ENCODE measurements at regions not wholly inside any gene's neighbourhood (a gene's known extent, or its start where the extent isn't known, plus 50 kb on each side); places are given as distances from the start of the nearest gene placed in this dataset.

- no peak for DNase-seq
Observed at GRCh38 chr4:32962100-32962499, 2241.9 kb downstream of the PCDH7 start.

- no peak for DNase-seq
Observed at GRCh38 chr4:32985256-32985655, 2265.1 kb downstream of the PCDH7 start.

GRCh38 chr4:32986236-32986635 is 2266.1 kb downstream of the PCDH7 start:
- DNase-seq = no peak

- DNase-seq = no peak
Observed at GRCh38 chr4:32987111-32987510, 2266.9 kb downstream of the PCDH7 start.

- DNase-seq = no peak
Observed at GRCh38 chr4:32988165-32988811, 2268.1 kb downstream of the PCDH7 start.

GRCh38 chr4:32991663-32992062 is 2271.5 kb downstream of the PCDH7 start:
- no peak for DNase-seq

- DNase-seq = no peak
Observed at GRCh38 chr4:32994981-32995881, 2275.1 kb downstream of the PCDH7 start.

GRCh38 chr4:33013282-33013681 is 2293.1 kb downstream of the PCDH7 start:
- DNase-seq = no peak

GRCh38 chr4:33025236-33025635 is 2305.1 kb downstream of the PCDH7 start:
- DNase-seq = no peak

- no peak for DNase-seq
Observed at GRCh38 chr4:33029976-33030375, 2309.8 kb downstream of the PCDH7 start.

- DNase-seq = no peak
Observed at GRCh38 chr4:33031328-33031727, 2311.2 kb downstream of the PCDH7 start.

- peak; percentile 67 for DNase-seq
Observed at GRCh38 chr4:33037464-33037863, 2317.3 kb downstream of the PCDH7 start.

GRCh38 chr4:33045334-33045733 is 2325.2 kb downstream of the PCDH7 start:
- no peak for DNase-seq

GRCh38 chr4:33052241-33052640 is 2332.1 kb downstream of the PCDH7 start:
- no peak for DNase-seq

- no peak for DNase-seq
Observed at GRCh38 chr4:33054161-33054560, 2334.0 kb downstream of the PCDH7 start.

GRCh38 chr4:33054656-33055196 is 2334.6 kb downstream of the PCDH7 start:
- no peak for DNase-seq

- DNase-seq = no peak
Observed at GRCh38 chr4:33057736-33058135, 2337.6 kb downstream of the PCDH7 start.

- DNase-seq = no peak
Observed at GRCh38 chr4:33058998-33059397, 2338.8 kb downstream of the PCDH7 start.

GRCh38 chr4:33060674-33061542 is 2340.7 kb downstream of the PCDH7 start:
- DNase-seq = peak; percentile 39

- DNase-seq = no peak
Observed at GRCh38 chr4:33061727-33062126, 2341.6 kb downstream of the PCDH7 start.

- DNase-seq = no peak
Observed at GRCh38 chr4:33062155-33062806, 2342.1 kb downstream of the PCDH7 start.

- no peak for DNase-seq
Observed at GRCh38 chr4:33063241-33063640, 2343.1 kb downstream of the PCDH7 start.

Measured in COR-L47 (cell line).